H4 (cell line): ENCODE measurements at regions not wholly inside any gene's neighbourhood (a gene's known extent, or its start where the extent isn't known, plus 50 kb on each side); places are given as distances from the start of the nearest gene placed in this dataset.
"Not testable (repeated sequence)": the region's sequence is repeated elsewhere in the genome, so short reads cannot be mapped to it uniquely, and the experiment has no call there.

Experiments used
- DNase-seq: peaks from one replicate; pipeline ENCODE4 v3.0.0-alpha.2; 2015; ENCODE audit warnings: low spot score

DNA sequence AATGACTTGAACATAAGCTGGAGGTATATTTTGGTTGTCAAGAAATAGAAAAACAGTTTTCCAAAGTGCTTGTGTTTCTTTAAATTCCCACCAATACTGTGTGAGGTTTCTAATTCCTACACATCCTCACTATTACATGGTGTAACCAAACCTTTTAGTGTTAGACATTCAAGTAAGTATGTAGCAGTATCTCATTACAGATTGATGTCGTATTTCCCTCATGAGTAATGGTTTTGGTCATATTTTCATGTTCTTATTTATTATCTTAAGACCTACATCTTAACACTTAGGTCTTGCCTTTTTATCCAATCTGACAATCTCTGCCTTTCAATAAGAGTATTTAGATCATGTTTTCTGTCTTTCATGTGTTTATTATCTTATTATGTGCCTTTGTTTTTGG is 253.7 kb upstream of the ANXA10 start:
- DNase-seq = no peak

DNA sequence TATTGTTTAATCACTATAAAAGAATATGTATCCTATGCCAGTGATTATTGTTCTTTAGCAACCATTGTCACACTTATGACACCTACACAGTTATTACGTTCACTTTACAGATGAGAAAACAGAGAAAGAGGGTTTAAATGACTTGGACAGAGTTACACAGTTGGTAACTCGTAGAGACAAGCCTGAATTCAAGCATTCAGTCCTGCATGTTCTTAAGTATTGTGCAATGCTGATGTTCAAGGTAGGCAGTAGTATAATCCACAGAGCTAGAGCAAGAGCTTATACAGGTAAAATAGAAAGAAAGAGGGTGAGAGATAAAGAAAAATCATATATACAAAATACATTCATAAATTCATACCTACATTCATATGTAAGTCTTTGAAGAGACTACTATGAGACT is 249.8 kb upstream of the ANXA10 start:
- DNase-seq = no peak

GRCh38 chr4:167854881-167855280 is 237.5 kb upstream of the ANXA10 start:
- DNase-seq = no peak

- DNase-seq = not testable (repeated sequence)
Observed at GRCh38 chr4:167858127-167858526, 234.2 kb upstream of the ANXA10 start.

GRCh38 chr4:167867191-167867590 is 225.1 kb upstream of the ANXA10 start:
- no peak for DNase-seq

DNA sequence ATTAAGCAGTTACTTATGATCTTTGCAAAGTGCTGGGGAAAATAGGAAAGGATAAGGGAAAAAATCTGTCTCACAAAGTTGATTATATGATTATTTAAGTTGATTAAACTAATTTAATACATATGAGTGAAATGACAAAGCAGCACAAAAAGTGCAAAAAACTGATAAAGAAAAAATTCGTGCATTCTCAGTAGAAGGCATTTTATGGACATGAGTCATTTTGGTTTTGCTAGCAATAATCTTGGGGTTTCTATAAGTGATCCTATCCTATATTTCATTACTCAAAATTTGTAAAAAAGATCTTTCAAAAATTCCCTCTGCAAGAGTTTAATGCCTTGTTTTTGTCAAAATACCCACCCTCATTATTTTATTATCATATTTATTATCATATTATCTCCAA is 224.2 kb upstream of the ANXA10 start:
- DNase-seq = no peak

DNA sequence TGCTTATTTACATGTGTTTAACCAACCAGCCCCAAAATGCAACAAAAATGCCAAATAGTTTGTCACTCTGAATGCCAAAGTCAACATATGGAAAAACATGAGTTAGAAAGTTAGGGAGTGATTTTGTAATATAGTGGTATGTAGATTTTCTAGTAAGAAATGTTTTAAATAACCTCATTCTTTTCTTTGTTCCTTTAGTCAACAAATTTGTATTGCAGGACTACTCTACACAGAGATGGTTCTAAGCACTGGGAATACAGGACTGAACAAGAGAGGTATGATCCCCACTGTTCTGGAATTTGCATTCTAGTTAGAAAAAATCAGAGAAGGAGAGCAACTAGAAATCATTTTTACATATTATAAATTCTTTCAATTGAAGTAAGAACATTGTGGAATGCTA is 218.8 kb upstream of the ANXA10 start:
- no peak for DNase-seq

GRCh38 chr4:167876091-167876490 is 216.2 kb upstream of the ANXA10 start:
- DNase-seq = not testable (repeated sequence)

DNA sequence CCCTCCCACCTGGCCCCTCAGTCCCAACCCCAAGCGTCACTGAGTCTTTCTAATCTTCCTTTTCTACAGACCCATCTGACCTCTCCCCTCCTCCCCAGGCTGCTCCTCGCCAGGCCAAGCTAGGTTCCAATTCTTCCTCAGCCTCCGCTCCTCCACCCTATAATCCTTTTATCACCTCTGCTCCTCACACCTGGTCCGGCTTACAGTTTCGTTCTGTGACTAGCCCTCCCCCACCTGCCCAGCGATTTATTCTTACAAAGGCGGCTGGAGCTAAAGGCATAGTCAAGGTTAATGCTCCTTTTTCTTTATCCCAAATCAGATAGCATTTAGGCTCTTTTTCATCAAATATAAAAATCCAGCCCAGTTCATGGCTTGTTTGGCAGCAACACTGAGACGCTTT is 214.5 kb upstream of the ANXA10 start:
- not testable (repeated sequence) for DNase-seq

DNA sequence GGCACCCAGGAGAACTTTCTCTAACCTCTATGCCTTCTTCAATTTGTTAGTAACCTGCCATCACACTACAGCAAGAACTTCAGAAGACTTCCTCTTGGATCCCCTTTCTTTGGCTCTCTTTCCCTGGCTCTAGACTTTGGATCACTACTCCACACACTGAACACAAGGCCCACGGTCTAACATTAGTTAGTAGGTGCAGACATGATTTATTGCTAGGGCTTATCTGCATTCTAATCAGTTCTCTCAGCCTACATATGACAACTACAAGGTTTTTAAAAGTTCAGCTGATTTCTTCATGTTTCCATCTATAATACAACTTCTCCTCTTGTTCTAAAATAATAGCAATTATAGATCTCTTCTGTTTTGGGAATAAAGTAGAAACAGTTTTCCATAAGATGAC is 209.1 kb upstream of the ANXA10 start:
- DNase-seq = no peak

DNA sequence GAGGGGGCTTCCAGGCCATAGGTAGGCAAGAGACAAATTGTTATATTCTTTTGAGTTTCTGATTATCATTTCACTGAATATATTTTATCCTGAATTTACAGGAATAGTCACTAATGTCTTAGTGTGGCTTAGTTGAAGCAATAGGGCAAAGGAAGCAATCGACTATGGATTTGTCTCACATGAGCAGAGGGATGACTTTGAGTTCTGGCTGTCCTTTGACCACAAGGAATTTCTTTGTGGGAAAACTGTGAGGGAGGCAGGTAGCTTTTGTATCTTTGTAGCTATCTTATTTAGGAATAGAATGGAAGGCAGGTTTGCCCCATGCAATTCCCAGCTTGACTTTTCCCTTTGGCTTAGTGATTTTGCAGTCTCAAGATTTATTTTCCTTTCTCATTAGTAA is 207.3 kb upstream of the ANXA10 start:
- no peak for DNase-seq

- no peak for DNase-seq
Observed at GRCh38 chr4:167885872-167886271, 206.5 kb upstream of the ANXA10 start.

- no peak for DNase-seq
Observed at GRCh38 chr4:167887726-167888125, 204.6 kb upstream of the ANXA10 start.

GRCh38 chr4:167890226-167890625 is 202.1 kb upstream of the ANXA10 start:
- DNase-seq = no peak

DNA sequence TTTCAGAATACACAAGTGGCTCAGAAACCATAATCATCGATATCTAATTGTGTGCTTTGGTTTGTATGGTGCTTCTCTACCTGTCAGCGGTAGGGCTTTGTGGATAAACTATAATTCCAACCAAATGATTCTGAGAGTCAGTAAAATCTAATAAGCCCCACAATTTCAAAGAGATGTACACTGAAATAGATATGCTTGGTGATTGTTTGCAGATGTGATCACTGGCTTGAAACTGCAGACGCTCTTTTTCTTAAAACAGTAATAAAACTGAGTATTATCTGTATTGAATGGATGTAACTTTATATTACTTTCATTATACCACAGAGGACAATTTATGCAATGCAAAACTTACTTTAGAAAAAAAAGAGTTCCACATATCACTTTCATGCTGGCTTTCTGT is 198.8 kb upstream of the ANXA10 start:
- no peak for DNase-seq

- not testable (repeated sequence) for DNase-seq
Observed at GRCh38 chr4:167896260-167896659, 196.1 kb upstream of the ANXA10 start.

- peak; percentile 48 for DNase-seq
Observed at GRCh38 chr4:167897116-167897515, 195.2 kb upstream of the ANXA10 start.

- DNase-seq = no peak
Observed at GRCh38 chr4:167903291-167903721, 189.0 kb upstream of the ANXA10 start.

GRCh38 chr4:167906851-167907250 is 185.5 kb upstream of the ANXA10 start:
- no peak for DNase-seq

DNA sequence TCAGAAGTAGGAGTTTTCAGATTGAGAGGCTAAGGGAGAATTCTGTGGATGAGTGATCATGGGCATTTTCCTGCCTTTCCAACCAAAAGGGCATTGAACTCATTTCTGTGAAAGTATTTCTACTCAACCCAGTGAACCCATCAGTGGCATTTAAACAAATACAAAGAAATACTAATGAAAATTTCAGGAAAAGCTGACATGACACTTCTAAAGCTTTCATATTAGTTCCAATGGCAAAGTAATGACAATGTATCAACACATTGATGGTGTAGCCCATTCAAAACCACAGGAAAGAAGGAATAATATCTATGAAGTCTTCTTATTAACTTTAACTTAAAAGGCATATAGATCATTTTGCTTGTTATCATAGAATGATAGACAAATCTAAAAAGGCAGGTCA is 183.5 kb upstream of the ANXA10 start:
- DNase-seq = no peak

GRCh38 chr4:167912535-167912934 is 179.8 kb upstream of the ANXA10 start:
- not testable (repeated sequence) for DNase-seq

- no peak for DNase-seq
Observed at GRCh38 chr4:167918077-167918476, 174.3 kb upstream of the ANXA10 start.

- no peak for DNase-seq
Observed at GRCh38 chr4:167930166-167930565, 162.2 kb upstream of the ANXA10 start.

- DNase-seq = no peak
Observed at GRCh38 chr4:167934216-167934615, 158.1 kb upstream of the ANXA10 start.
